ENCODE measurements at regions not wholly inside any gene's neighbourhood (a gene's known extent, or its start where the extent isn't known, plus 50 kb on each side); places are given as distances from the start of the nearest gene placed in this dataset.

DNA sequence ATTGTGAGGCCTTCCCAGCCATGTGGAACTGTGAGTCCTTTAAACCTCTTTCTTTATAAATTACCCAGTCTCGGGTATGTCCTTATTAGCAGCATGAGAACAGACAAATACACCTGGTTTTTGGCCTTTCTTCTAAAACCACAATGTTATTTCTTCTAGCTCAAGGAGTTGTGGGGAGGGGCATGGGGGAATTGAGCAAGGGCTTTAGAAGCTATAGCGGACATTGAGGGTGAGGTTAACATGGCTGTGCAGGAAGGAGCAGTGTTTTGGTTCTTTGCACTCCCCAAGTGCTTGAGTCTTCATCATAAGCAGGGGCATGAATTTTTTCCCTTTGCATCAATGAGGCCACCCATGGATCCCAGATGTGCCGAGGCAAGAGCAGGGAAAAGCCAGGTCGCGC lies 86.8 kb downstream of the SPRING1 start:
- no peak for DNase-seq (ENCODE audit: low spot score)

DNA sequence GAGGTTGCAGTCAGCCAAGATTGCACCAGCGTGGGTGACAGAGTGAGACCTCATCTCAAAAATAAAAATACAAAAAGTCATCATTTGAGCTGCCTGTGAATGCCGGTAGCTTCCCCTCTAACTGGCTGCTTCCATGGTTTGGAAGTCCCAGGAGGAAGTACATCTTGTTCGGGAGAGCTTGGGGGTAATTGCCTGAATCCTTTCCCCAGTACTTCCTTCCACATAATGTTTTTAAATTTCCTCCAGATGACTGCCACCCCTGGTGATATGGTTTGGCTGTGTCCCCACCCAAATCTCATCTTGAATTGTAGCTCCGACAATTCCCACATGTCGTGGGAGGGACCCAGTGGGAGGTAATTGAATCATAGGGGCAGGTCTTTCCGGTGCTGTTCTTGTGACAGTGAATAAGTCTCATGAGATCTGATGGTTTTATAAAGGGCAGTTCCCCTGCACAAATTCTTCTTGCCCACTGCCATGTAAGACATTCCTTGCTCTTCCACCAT lies 87.2 kb downstream of the SPRING1 start:
- no peak for DNase-seq (ENCODE audit: low spot score)

DNA sequence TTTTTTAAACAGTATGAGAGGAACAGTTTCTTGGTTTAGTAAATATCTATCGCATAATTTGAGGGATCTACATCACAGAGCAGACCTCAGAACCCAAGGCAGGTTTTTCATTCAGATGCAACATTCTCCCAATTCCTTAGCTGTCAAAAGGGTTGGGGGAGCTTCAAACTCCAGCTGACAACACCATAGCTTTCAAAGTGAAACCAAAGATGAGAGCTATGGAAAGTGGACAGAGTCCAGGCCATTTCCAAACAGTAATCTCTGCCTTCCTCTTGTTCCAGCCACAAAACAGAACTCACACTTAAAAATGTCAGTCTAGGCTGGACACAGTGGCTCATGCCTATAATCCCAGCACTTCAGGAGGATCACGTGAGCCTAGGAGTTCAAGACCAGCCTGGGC lies 87.8 kb downstream of the SPRING1 start:
- no peak for DNase-seq (ENCODE audit: low spot score)

DNA sequence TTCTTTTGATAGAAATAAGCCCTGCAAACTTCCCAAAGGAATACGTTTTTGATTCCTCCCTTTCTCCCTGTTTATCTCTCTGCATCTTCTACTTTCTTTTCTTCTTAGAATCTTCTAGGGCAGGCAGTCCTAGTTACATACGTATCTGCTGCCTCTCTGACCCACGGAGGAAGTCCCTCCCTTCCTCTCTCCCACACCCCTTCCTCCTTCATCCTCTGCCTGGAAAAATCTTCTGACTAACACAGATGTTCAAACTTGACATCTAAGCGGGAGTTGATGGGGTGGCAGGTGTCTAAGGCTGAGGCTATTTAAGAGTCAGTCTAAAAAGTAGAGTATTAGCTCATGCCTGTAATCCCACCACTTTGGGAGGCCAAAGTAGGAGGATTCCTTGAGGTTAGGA lies 88.6 kb downstream of the MAP1LC3B2 start:
- DNase-seq (ENCODE audit: low spot score), result no peak

DNA sequence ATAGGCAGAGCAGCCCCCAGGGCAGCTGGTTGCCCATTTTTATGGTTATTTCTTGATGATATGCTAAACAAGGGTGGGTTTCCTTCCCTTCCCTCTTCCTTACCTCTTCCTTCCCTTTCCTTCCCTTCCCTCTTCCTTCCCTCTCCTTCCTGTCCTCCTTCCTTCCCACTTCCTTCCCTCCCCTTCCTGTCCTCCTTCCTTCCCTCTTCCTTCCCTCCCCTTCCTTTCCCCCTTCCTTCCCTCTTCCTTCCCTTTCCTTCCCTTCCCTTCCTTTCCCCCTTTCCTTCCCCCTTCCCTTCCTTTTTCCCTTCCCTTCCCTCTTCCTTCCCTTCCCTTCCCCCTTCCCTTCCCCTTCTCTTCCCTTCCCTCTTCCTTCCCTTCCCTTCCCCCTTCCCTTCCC lies 87.7 kb downstream of the MAP1LC3B2 start:
- no peak for DNase-seq (ENCODE audit: low spot score)

DNA sequence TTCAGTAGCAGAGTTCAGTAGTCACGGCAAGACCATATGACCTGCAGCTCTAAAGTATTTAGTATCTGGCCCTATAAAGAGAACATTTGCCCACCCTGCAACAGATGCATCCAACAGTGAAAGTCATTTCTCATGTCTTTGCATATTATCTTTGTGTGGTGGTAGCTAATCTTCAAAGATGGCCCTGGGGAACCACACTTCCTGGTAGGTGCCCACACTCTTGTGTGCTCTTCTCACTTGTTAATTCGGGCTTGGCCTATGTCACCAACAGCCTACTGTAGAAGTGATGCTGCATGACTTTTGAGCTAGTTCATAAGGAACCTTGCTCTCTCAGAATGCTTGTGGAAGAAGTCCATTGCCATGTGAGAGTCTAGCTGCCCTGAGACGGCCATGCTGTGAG lies 85.6 kb downstream of the MAP1LC3B2 start:
- no peak for DNase-seq (ENCODE audit: low spot score)

DNA sequence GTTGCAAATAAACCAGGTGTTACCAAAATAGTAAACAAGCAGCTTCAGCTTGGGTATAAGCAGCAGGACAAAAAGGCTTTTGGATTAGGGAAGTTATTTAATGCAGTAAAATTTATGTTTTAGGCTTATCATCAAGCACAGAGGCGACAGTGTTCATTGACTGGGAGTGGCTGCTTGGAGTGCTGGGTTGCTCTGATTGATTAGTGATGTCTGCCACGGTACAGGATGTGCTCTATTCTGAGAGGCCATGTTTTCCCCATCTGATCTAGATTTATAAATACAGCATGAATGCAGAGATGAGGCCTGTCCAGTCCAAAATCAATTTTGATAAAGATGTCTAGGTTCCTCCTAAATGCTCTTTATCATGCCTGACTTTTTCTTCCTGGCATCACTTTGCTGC lies 83.5 kb downstream of the MAP1LC3B2 start:
- DNase-seq (ENCODE audit: low spot score), result no peak

DNA sequence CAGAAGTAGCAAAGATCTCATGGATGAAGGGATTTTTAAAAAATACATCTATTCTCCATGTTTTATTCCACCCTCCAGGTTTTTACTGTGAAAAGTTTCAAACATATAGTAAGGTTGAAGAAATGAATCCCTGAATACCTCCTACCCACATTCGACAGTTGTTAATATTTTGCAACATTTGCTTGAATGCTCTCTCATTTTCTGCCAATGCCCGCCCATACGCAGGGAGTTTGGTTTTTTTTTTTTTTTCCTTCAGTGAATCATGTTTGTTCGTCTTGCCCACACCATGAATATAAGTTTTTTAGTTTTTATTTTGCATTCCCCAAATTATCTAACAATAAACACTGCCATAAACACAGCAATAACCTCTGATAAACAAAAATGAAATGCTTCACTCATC lies 82.9 kb downstream of the MAP1LC3B2 start:
- no peak for DNase-seq (ENCODE audit: low spot score)

DNA sequence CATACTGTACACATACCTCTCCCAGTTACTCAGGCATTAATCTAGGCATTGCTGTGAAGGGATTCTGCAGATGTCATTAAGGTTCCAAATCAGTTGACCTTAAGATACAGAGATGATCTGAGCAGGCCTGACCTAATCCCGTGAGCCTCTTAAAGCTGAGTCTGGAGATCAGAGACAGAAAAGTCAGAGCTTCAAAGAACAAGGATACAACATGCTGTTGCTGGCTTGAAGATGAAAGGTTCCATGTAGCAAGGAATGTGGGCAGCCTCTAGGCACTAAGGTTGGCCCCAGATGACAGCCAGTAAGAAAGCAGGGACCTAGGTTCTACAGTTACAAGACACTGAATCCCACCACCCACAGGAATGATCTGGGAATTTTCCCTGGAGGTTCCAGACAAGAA lies 81.1 kb downstream of the MAP1LC3B2 start:
- DNase-seq (ENCODE audit: low spot score), result no peak

DNA sequence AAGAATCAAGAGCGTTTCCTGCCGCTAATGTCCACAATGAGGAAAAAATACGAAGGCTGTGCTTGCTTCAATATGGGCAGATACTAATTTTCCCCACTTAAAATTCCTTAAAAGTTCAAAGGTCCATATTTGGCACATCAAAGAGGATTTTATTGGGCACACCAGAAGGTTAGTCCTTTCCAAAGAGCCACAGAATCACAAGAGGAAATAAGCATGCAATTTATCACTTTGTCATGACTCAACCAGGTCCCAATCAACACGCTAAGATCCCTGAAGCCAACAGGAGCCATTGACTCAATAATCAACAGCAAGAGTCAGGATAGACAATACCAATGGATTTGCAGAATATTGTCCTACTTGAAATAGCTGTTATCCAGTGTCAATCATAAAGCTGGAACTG lies 80.6 kb downstream of the MAP1LC3B2 start:
- DNase-seq (ENCODE audit: low spot score), result peak; percentile 89

DNA sequence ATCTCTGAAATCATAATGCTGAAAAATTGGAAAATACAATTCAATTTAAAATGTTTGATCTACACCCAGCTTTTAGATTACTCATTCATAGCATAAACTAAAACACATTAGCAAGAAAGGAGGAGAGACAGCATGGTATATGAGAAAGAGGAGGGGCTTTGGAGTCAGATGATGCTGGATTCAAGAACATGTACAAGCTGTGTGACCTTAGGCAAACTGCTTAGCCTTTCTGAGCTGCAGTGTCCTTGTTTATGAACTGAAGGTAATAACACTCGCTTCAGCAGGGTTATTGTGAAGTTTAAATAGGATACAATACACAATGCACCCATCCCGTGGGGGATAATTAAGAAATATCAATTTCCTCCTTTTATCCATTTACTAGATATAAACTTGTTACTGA lies 79.2 kb downstream of the MAP1LC3B2 start:
- DNase-seq (ENCODE audit: low spot score), result no peak

DNA sequence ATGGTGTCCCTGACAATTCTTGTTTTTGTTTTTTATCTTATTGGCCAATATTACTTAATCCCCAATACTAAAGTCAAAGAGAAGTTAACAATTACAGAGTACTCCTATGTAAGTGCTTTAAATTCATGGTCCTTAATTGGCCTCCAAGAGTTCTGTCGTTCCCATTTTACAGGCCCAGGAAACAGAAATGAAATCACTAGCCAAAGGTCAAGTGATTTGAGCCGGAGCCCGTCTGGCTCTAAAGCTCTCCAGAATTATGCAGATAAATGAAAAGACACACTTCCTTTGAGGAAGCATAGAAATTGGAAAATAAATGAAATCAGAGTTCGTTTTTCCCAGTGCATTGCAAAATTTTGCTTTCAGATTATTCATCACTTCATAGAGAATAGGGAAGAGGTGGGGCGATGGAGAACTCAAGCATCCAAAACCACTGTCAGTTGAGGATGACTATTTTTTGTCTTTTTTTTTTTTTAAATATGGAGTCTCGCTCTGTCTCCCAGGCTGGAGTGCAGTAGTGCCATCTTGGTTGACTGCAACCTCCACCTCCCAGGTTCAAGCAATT lies 78.5 kb downstream of the MAP1LC3B2 start:
- no peak for DNase-seq (ENCODE audit: low spot score)

DNA sequence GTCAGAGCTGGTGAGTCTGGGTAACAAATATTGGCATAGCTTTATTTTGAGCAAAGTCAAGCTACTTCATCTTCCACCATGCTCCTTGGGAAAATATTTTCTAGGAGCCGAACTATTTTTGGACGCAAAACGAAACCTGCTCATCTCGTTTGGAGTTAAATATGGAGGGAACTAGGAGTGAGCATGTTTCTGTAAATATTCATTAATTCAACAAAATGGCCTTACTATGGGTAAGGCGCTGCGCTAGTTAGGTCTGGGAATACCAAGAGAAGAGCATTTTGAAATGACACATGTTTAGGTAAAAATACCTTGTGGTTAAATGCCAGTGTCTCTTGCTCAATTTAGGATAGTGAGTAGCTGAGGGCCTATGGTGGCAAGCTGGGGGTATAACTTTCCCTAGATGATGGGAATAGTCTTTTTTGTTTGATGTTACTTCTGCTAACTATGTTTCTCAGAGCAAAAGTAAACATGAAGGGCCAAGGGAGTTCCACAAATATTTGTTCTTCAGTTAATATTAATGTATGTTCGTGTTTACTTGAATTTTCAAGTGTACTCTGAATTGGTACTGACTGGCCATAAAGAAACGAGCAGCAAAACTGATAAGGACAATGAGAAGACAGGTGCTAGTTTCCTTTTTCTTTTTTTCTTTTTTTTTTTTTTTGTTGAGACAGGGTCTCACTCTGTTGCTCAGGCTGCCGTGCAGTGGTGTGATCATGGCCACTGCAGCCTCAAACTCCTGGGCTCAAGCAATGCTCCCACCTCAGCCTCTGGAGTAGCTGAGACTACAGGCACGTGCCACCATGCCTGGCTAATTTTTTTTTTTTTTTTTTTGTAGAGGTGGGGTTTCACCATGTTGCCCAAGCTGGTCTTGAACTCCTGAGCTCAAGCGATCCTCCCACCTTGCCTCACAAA lies 77.7 kb downstream of the MAP1LC3B2 start:
- DNase-seq (ENCODE audit: low spot score), result no peak

DNA sequence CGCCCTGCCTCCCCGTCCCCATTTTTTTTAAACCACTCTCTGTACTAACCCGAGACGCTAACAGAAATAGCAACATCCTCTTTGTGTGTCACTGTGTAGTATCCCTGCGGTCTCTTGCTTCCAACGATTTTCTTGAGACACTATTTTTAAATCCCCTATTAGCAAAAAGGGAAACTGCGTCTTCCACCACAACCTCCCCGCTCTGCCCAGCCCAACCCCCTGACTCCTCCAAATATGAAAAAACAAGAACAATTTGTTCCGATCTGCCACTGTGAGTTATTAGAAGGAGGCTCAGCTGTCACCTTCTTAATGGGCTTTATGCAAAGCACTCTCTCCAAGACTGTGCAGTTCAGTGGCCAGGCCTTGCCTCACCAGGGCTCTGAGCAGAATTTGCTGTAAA lies 76.3 kb downstream of the MAP1LC3B2 start:
- no peak for DNase-seq (ENCODE audit: low spot score)

DNA sequence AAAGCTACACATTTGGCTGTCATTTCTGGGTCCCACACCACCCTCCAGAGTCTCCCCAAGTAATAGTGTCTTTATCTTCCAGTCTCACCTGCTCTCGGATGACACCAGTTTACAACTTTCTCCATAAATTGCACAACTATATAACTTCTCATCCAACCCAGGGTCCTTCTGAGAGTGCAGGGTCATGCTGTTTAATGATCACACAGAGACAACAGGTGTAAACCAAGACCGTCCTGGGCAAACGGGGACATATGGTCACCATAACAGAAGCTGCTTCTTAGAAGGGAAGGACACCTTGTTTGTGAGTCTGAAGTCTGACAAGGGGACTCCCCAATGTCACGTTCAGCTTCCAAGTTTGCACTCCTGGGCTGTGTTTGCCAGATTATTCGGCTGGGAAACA lies 74.3 kb downstream of the MAP1LC3B2 start:
- DNase-seq (ENCODE audit: low spot score), result no peak

DNA sequence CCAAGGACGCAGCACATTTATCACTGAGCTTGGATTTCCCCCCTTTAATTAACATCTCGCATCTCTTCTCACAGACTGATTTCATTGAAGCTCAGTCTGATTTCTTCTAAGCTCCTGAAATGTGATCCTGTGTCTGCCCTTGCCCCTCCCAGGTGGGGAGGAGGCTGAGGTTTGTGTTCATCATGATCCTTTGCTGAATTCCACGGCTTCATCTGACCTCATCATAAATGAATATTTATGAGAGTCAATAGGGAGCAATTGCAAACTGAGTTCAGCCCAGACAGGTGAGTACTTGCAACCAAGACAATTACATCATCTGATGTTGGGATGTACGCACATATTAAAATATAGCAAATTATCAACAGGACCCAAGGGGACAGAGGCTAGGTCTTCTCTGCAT lies 72.4 kb downstream of the MAP1LC3B2 start:
- peak; percentile 34 for DNase-seq (ENCODE audit: low spot score)

DNA sequence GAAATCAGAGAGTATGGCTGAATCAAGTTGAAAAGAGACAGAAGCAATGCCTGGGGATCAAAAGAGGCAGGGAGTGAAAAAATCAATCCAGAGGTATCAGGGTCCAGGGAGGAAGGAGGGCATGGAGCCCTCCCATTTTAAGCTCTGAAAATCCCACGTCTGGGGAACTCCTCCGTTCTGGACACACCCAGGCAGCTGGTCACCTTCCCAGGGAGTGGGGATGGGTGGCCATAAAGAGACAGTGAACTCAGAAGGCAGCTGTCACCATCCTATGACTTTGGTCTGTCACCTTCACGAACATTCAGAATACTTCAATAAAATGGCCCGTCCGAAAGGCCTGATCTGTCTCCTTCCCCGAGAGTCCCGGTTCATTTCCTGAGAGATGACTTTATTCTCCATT lies 71.6 kb downstream of the MAP1LC3B2 start:
- DNase-seq (ENCODE audit: low spot score), result no peak

DNA sequence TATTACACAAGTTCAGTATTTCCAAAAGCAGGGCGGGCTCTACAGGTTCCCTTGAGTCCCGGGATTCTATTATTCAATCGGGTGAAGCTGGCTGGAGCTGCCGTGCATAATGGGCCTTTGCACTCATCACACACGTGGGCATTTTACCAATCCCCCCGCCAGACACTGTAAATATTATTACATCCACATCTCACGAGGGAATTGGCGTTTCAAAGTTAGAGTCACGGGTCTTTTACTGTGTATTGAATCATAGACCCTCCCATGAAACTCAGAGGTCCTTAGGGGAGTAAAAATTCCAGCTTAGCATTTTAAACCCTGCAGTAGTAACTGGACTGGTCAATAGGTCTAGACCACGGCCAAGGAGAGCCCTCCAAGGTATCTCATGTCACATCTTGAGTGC lies 70.3 kb downstream of the MAP1LC3B2 start:
- no peak for DNase-seq (ENCODE audit: low spot score)

DNA sequence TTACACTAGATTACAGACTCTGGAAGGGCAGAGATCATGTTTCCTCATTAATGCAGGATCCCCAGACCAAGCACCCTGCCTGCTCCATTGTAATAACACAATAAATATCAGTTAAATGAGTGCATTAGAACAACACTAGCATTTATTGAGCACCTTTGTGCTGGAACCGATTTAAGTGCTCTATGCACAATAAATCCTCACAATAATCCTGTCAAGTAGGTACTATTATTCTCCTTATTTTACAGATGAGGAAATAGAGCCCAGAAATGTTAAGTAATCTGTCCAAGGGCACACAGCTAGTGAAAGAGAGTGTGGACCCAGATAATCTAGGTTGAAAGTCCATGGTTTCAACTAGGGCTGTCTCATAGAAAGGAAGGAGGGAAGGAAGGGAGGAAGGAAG lies 69.8 kb downstream of the MAP1LC3B2 start:
- DNase-seq (ENCODE audit: low spot score), result no peak

DNA sequence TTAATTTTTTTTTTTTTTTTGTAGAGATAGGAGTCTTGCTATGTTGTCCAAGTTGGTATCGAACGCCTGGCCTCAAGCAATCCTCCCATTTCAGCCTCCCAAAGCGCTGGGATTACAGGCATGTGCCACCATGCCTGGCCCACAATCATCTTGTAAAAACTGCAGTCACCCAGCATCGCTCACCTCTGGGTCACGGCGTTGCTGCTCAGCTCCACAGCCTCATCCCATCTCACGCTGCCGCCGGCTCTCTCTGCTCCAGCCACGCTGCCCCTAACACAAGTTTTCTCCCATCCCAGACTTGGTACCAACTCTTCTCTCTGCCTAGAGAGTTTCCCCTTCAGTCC lies 69.2 kb downstream of the MAP1LC3B2 start:
- no peak for DNase-seq (ENCODE audit: low spot score)

Data from LoVo (cell line).